ENCODE measurements at regions not wholly inside any gene's neighbourhood (a gene's known extent, or its start where the extent isn't known, plus 50 kb on each side); places are given as distances from the start of the nearest gene placed in this dataset.

DNA sequence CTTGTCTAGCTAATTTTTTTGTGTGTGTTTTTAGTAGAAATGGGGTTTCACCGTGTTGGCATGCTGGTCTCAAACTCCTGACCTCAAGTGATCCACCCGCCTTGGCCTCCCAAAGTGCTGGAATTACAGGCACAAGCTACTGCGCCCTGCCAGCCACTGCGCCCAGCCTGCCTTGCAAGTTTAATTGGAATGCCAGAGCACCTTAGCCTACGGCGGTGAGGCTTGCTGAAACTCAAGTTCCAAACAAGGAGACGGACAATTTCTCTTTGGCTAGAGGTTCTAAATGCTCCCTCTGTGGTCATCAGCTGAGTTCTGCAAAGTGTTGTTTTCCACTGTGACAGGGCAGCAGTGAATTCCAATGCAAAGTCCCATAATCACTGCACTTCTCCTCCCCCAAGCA lies 583.4 kb downstream of the KCNJ3 start:
- no peak for DNase-seq (ENCODE audit: low spot score)

DNA sequence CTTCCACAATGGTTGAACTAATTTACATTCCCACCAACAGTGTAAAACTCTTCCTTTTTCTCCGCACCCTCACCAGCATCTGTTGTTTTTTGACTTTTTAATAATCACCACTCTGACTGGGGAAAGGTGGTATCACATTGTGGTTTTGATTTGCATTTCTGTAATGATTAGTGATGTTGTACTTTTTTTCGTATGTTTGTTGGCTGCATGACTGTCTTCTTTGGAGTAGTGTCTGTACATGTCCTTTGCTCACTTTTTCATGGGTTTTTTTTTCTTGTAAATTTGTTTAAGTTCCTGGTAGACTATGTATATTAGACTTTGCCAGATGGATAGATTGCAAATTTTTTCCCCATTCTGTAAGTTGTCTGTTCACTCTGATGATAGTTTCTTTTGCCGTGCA lies 574.8 kb downstream of the KCNJ3 start:
- no peak for DNase-seq (ENCODE audit: low spot score)

DNA sequence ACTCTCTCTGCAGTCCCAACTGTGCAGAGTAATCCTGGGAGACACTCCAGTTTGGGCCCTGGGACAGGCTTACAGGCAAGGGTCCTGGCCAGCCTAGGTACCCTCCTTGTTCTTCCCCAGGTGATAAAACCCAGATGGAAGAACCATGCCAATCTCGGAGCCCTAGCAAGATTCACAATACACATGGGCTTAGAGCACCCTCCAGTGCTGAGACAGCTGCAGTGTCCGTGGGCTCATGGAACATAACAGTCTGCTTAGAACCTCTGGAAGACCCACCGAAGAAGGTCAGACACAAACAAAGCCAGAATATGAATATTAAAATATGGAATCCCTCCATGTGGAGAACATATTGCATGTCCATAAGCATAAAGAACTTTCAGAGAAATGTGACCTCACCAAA lies 568.1 kb downstream of the KCNJ3 start:
- no peak for DNase-seq (ENCODE audit: low spot score)

DNA sequence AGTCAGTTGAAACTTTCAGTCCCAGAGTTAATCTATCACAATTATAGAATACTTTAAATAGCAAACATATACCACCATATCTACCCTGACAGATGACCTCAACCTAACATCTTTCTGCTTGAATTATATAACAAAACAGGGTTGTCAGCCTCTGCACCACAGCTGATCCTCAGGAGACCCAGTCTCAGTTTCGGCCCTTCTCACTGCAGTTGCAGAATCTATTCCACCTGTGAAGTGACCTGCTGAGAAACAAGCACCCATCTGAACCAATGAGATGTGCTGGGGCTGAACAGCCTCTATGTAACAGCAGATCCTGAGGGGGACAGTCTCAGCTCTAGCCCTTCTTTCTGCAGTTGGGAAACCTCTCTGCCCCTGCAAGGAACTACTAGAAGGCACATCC lies 567.6 kb downstream of the KCNJ3 start:
- no peak for DNase-seq (ENCODE audit: low spot score)

DNA sequence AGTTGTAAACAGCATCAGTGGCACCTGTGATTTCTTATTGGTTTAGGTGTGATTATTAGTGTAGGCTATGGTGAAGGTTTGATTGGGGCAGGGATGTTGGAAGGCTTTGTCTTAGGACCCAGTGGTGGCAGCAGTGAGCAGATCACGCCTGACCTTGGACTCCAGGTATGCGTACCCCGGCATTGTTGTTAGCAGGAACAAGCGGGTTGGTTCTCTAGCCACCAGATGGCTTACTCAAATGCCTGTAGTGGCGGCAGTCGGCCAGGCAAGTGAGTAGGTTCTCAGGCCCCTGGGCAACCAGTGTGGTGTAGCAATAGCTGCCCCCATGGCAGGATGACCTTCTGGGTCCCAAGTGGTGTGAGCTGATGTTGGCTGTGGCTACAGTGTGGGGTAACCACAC lies 558.3 kb downstream of the KCNJ3 start:
- no peak for DNase-seq (ENCODE audit: low spot score)

DNA sequence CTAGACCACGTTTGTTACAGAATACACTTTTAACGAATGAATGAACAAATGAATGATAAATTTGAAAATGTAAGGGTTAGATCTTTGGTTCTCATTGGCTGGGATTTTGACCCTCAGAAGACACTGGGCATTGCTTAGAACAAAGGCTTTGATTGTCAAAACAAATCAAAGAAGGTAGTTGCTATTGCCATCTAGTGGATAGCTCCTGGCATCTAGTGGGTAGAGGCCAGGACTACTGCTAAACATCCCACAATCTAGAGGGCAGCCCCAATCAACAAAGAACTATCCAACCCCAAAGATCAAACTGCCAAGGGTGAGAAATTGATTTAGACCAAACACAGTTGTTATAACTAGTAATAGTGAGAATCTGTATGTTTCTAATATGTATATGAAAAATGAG lies 552.3 kb downstream of the KCNJ3 start:
- DNase-seq (ENCODE audit: low spot score), result no peak

DNA sequence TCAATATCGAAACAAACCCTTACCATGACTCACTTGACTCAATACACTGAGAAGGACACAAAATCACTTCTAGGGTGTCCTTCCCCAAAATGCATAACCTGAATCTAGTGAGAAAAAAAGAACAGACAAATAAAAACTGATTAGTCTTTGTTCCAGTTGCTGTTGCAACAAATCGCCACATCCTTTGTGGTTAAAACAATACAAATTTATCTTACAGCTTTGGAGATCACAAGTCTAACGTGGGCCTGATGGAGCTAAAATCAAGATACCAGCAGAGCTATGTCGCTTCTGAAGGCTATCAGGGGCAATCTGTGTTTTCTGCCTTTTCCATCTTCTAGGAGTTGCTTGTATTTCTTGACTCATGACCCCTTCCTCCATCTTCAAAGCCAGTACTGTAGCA lies 541.7 kb downstream of the KCNJ3 start:
- no peak for DNase-seq (ENCODE audit: low spot score)

DNA sequence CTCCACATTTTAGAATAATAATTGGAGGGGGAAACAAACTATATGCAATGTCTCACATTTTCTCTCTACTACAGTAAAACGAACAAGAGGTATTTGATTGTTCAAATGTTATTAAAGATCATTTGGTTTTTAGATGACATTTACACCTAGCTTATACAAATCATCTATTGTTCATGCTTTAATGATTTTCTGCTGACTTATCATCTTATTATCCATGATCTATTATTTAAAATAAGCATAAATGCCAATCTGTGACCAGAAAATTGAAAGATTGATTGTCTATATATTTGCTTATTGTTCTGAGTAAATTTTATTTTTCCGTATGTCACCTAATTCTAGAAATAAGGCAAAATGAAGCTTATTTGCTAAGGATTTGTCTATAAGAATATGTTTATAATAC lies 537.2 kb downstream of the KCNJ3 start:
- DNase-seq (ENCODE audit: low spot score), result no peak

DNA sequence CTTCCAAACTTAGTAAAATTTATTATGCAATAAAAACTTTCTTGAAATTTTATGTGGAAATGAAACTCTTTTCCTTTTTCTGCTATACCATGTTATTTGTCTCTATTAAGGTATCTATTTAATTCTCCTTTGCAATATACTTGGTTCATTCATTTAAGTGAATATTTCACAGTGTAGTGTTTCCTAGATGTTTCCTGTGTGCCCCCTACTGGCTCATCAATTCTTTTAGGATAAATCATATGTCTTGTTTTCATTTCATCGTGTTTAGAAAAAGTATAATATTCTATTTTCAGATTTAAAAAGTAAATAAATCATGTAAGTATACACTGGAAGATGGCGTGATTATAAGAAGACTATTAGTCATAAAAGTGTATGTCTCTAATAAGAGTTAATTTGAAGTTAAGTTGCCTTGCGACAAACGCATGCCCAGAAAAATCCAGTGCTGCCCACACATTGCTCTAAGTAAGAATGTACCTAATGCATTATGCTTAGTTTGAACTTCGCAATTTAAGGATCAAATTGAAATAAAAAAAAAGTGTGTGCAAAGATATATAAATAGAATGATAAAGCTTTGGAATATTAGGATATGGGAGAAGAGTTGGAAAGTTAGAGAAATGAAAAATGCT lies 525.4 kb downstream of the KCNJ3 start:
- DNase-seq (ENCODE audit: low spot score), result no peak

DNA sequence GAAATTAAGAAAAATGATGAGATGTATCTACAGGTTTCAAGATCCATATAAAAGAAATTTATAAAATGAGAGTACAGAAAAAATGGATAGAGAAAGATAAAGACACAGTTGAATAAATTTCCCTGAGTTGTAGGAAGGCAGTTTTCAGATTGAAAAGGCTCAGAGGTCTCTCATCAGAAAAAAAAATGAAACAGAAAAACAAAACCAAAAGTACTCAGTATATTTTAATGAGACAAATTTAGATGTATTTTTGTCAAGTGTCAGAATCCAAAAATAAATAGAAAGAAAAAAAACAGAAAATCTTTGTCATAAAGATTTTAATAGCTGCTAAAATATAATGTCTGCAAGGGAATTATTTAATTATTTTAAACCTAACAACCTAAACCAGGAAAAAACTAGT lies 520.5 kb downstream of the KCNJ3 start:
- DNase-seq (ENCODE audit: low spot score), result no peak

DNA sequence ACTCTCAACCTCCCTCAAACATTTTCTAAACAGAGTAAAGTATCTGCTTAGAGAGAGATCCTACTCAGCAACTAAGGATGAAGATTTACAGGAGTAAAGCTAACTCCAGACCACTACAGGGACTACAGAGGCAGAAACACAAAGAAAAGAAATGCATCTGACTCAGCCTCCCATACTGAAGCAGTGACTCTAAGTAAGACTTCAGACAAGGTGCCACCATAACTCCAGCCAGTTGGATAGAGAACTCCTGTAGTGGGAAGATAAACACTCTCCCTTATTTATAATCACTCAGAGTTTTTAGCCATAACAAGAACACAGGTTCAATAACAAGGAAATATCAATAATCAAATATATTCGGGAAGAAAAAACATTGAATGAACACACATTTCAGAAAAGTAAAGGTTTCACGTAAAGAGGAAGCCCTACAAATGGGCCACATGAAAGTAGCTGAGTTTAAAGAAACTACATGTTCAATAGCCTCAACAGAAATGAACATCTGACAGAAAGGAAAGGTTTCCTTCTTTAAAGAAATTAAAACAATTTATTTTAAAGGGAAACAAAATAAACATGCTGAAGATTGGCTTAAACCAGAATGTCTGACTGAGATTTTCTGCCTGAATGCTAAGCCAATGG lies 519.9 kb downstream of the KCNJ3 start:
- DNase-seq (ENCODE audit: low spot score), result no peak

DNA sequence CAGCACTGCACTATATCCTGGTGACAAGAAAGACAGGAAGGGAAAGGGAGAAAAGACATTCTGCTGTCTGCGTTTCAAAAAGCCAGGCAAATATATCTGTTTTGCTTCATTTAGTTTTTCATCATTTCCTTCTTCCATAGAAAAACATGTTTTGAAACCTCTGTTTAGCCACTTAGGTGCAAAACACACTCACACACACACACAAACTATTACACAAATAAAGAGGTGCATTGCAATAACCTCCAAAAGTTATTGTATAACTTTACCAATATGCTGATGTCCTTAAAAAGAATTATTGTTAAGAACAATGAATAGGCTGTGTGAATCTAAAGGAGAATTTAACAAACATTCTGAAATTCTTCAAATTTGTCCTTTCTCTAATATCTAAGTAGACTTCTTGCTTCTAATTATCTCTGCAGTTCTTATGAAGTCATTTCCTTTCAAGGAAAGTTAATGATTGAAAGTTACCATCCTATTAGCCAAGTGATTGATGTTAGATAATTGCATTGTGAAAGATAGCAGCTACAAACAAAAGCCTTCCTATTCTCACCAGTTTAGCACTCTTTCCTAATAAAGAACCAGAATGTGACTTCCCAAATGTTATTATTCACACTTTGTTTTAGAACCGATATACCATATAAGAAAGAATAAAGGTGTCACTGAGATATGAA lies 516.7 kb downstream of the KCNJ3 start:
- no peak for DNase-seq (ENCODE audit: low spot score)

DNA sequence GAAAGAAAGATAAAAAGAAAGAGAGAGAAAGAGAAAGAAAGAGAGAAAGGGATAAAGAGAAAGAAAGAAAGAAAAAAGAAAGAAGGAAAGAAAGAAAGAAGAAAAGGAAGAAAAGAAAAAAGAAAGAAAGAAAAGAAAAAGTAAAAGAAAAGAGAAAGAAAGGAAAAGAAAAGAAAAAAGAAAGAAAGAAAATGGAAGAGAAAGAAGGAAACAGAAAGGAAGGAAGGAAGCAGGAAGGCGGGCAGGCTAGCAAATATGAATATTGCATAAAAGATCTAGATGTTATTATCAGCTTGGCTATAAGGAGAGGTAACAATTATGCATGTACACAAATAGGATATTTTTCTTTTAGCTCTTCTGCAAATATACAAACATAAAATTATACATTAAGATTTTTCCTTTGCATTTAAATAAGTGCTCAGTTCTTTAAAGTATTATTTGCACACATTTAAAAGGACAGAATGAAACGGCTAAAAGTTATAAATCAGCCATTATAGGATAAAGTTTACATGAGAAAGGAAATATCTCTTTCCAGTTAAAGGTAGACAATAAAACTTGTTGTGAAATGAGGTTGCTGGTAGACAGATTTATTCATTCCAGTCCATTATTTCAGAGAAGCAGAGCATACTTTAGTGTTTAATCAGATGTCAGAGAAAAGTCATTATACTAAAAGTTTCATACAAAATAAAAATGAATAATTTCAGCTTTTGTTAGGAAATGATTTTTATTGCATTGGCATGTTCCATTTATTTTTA lies 511.4 kb downstream of the KCNJ3 start:
- no peak for DNase-seq (ENCODE audit: low spot score)

DNA sequence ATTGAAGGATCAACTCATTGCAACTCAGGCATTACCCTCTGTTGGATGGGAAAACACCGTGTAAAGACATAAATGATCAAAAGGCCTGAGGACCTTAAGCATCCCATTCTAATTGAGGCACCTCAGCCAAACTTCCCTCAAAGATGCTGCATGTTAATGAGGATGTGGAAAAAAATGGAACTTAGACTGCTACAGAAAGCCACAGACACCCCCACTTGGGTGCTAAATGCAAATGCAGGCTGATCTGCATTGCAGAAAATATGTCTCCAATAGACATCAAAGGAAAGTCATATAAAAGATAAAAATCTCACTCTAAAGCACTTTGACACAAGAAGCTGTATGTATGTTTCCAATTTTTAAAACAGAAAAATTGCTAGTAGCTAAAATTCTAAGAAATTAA lies 504.7 kb downstream of the KCNJ3 start:
- no peak for DNase-seq (ENCODE audit: low spot score)

DNA sequence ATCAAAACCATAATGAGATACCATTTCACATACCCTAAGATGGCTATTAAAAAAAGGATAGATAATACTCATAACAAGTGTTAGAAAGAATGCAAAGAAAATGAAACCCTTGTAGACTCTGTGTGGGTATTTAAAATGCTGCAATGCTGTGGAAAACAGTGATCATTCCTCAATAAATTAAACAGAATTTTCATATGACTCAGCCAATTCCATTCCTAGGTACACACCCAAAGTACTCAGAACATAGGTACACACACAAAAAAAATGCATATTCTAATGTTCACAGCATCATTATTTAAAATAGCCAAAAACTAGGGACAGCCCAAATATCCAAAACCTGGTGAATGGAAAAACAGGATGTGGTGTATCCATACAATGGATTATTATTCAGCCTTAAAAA lies 502.3 kb downstream of the KCNJ3 start:
- DNase-seq (ENCODE audit: low spot score), result no peak

DNA sequence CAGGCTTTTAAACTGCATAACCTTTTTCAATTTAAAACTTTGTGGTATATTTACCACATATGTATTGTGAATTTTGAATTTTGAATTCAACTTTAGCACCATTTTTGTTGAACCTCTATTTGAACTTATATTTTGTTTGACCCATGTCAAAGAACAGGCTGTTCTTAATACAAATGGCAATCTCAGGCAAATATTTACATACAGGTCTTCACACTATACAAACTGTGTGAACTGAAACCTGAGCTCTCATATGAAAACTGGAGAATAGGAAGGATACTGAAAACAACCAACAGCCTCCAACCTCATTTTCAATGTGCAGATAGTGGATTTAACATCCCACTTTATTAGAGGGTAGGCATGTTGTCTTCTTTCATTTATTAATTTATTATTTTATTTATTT lies 491.8 kb downstream of the KCNJ3 start:
- DNase-seq (ENCODE audit: low spot score), result no peak

DNA sequence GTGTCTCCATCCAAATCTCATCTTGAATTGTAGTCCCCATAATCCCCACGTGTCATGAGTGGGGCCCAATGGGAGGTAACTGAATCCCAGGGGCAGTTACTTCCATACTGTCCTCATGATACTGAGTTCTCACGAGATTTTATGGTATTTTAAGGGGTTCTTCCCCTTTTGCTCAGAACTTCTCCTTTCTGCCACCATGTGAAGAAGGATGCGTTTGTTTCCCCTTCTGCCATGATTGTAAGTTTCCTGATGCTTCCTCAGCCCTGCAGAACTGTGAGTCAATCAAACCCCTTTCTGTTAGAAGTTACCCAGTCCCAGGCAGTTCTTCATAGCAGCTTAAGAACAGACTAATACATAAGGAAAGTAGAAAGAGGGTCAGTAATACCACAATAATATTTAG lies 480.4 kb downstream of the KCNJ3 start:
- no peak for DNase-seq (ENCODE audit: low spot score)

DNA sequence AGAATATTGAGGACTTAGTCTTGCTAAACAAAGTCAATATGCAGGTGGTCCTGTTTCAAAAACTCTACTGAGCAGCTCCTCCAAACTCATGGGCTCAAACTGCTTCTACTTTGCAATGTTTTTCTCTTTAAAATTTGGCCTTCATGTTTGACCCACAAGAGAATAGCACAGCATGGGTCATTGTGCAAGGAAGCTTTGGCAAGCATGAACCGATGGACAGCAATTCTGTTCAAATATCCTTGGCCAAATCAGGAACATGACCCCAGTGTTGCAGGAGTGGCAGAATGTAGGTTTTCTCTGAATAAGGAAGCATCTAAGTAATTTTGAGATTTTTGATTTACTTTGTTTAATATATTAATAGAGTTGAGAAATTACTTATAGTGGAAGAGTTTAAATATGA lies 477.9 kb downstream of the KCNJ3 start:
- no peak for DNase-seq (ENCODE audit: low spot score)

DNA sequence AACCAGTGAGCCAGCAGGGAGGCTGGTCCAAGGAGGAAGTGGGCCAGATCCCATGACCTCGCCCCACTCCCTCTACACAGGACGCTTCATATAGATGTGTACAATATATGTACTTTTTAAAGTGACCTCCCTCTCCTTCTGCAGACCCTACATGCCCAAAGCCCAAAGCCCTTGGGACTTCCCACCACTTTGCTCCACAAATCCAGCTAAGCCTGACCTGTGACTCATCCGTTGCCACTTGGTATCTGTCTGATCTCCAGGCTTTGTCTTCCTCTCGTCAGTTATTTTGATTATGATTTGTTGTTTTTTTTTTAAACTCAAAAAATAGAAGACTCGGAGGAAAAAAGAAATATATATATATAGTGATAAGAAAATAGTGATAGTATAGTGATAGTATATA lies 470.8 kb downstream of the KCNJ3 start:
- DNase-seq (ENCODE audit: low spot score), result no peak

DNA sequence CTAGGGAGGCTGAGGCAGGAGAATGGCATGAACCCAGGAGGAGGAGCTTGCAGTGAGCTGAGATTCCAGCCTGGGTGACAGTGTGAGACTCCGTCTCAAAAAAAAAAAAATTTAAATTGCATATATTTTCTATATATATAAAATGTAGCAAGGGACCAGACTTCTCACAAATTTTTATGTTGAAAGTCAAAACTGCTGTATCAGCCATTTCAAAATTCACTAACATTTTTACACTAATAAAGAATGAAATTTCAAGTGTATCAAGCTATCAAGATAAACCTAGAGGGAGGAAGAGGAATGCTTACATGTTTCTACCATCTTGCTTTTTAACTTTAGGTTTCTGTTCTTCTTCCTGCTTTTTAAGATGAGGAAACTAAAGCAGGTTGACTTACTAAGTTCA lies 464.0 kb downstream of the KCNJ3 start:
- no peak for DNase-seq (ENCODE audit: low spot score)

DNA sequence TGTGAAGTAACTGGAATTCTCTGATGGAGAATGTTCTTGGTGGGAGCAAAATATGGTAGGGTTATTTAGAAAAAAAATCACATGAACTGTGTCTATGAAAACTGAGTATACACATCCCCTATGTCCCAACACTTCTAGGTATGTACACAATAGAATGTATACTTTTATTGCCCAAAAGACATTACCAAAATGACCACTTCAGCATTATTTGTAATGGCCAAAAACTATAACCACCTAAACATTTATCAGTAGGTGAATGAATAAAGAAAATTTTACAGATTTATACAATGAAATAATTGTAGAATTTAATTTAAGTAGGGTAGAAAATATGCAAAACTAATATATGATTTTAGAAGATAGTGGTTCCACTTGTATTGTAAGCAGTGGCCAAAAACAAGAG lies 462.8 kb downstream of the KCNJ3 start:
- no peak for DNase-seq (ENCODE audit: low spot score)

DNA sequence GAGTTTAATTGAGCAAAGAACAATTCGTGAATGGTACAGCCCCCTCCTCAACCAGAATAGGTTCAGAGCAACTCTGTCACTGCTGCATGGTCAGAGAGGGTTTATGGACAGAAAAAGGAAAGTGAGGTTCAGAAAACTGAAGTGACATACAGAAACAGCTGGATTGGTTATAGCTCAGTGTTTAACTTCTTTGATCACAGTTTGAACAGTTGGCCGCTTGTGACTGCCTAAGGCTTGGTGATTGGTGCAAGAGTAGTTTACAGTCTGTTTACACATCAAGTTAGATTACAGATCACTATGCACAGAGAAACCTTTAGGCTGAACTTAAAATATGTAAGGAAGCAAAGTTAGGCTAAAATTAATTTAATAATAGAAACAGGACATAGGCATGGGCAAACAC lies 459.2 kb downstream of the KCNJ3 start:
- no peak for DNase-seq (ENCODE audit: low spot score)

DNA sequence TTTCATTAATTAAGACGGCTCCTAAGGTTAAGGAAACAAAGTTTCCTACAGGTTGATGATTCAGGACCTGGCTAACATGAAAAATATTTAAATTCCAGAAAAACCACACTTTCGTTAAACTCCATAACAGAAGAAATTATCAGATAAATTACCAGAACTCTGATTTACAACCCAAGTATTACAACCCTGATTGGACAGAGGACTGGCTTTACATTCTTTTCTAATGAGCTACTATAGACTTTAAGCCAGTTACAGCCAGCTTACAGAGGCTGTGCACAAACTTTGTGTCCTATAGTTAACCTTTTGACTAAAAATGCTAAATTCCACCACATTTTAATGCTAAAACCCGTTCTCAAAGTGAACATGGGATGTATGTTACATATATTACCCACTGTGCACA lies 458.6 kb downstream of the KCNJ3 start:
- DNase-seq (ENCODE audit: low spot score), result no peak
